ENCODE measurements at regions not wholly inside any gene's neighbourhood (a gene's known extent, or its start where the extent isn't known, plus 50 kb on each side); places are given as distances from the start of the nearest gene placed in this dataset.

GRCh38 chr20:57900226-57900905 lies 190.6 kb upstream of the PMEPA1 start:
- TF ChIP-seq POLR2AphosphoS5 (IDR thresholded peaks at IDR 0.05; ENCODE audit: low read depth, low read length) = no peak
- no peak for TF ChIP-seq TAF1 (IDR thresholded peaks at IDR 0.05; ENCODE audit: borderline replicate concordance, insufficient read depth, low read length)
- no peak for TF ChIP-seq REST (IDR thresholded peaks at IDR 0.05; ENCODE audit: insufficient read depth in 1 of 2, low read depth in 2 of 2, low read length in 2 of 2)
- no peak for TF ChIP-seq SIN3A (IDR thresholded peaks at IDR 0.05; ENCODE audit: borderline replicate concordance, insufficient read depth, low read length)
